CD4-positive, alpha-beta T cell (primary cell): ENCODE measurements at regions not wholly inside any gene's neighbourhood (a gene's known extent, or its start where the extent isn't known, plus 50 kb on each side); places are given as distances from the start of the nearest gene placed in this dataset.
"Not testable (repeated sequence)": the region's sequence is repeated elsewhere in the genome, so short reads cannot be mapped to it uniquely, and the experiment has no call there.

Source experiments
- ATAC-seq: fragments of 200-7000 bp; cut with Tn5 transposase; one replicate; pipeline ENCODE4 v1.10.0; 2022; ENCODE audit warnings: mild to moderate bottlenecking; ENCODE audit not compliant: poor library complexity
- CTCF ChIA-PET: fragments of 350-600 bp; sonication (Branson Sonifier 250); formaldehyde crosslinking; loops from one replicate; lab custom pipeline; 2021; ENCODE audit warnings: antibody characterized with exemption, inconsistent platforms; lab: Charles Lee
- POLR2A ChIA-PET: fragments of 350-600 bp; sonication (Branson Sonifier 250); formaldehyde crosslinking; loops from one replicate; lab custom pipeline; 2021; ENCODE audit warnings: antibody characterized with exemption, inconsistent platforms; lab: Charles Lee
- DNase-seq, 14 experiments: peaks; one replicate each; pipeline ENCODE4 v3.0.0-alpha.2; 2013 to 2020; ENCODE audit warnings: mixed read lengths in 2 of 14
- H3K27ac ChIP-seq, 2 donors: one replicate each; pipeline versions ENCODE4 v1.5.1 to v1.7.0; 2013; ENCODE audit warnings: low read length in 2 of 2, low read depth in 1 of 2, mild to moderate bottlenecking in 1 of 2
- H3K27me3 ChIP-seq, 2 experiments: 1 replicate in 1 of 2; 2 replicates in 1 of 2; pipeline versions ENCODE4 v1.6.1 to v1.7.0; 2013; ENCODE audit warnings: low read length in 2 of 2, control low read depth in 1 of 2, mild to moderate bottlenecking in 1 of 2, moderate library complexity in 1 of 2; ENCODE audit not compliant: insufficient read depth in 2 of 2, control insufficient read depth in 1 of 2
- H3K36me3 ChIP-seq: one replicate; pipeline ENCODE4 v1.6.1; 2013; ENCODE audit warnings: low read length, control low read depth; ENCODE audit not compliant: insufficient read depth
- H3K4me1 ChIP-seq: one replicate; pipeline ENCODE4 v1.6.1; 2013; ENCODE audit warnings: low read length, control low read depth; ENCODE audit not compliant: insufficient read depth
- H3K4me3 ChIP-seq: one replicate; pipeline ENCODE4 v1.5.1; 2013; ENCODE audit warnings: mild to moderate bottlenecking, low read length, moderate library complexity
- H3K9me3 ChIP-seq, 2 experiments: 1 replicate in 1 of 2; 2 replicates in 1 of 2; pipeline versions ENCODE4 v1.6.1 to v1.7.0; 2013; ENCODE audit warnings: low read length in 2 of 2, mild to moderate bottlenecking in 2 of 2, control low read depth in 1 of 2, moderate library complexity in 1 of 2; ENCODE audit not compliant: control insufficient read depth in 1 of 2, insufficient read depth in 1 of 2
- H3K27ac Mint-ChIP-seq: one replicate; pipeline ENCODE4 v1.8.0; 2020; ENCODE audit warnings: mixed read lengths
- H3K27me3 Mint-ChIP-seq: one replicate; pipeline ENCODE4 v1.8.0; 2021; ENCODE audit warnings: mixed read lengths
- H3K36me3 Mint-ChIP-seq: one replicate; pipeline ENCODE4 v1.8.0; 2021; ENCODE audit warnings: low read depth, mixed read lengths
- H3K4me1 Mint-ChIP-seq: one replicate; pipeline ENCODE4 v1.8.0; 2021; ENCODE audit warnings: low read depth, mixed read lengths
- H3K4me3 Mint-ChIP-seq: one replicate; pipeline ENCODE4 v1.8.0; 2020; ENCODE audit warnings: mild to moderate bottlenecking, mixed read lengths
- H3K9me3 Mint-ChIP-seq: one replicate; pipeline ENCODE4 v1.8.0; 2020; ENCODE audit warnings: mixed read lengths
- intact Hi-C, 2 experiments: fragments of 100-400 bp; cut with DNase I in 1 of 2; cut with micrococcal nuclease in 1 of 2; formaldehyde crosslinking; loops; one replicate each; pipeline versions ENCODE4 v1.15.1 to v1.9.0; 2023 to 2025; cut with DNase I, micrococcal nuclease
- TF ChIP-seq, protein P1 (sequence below): fragments of 200-600 bp; IDR thresholded peaks from one replicate; pipeline ENCODE4 v1.8.0; 2022; ENCODE audit warnings: antibody characterized with exemption, mild to moderate bottlenecking

DNA sequence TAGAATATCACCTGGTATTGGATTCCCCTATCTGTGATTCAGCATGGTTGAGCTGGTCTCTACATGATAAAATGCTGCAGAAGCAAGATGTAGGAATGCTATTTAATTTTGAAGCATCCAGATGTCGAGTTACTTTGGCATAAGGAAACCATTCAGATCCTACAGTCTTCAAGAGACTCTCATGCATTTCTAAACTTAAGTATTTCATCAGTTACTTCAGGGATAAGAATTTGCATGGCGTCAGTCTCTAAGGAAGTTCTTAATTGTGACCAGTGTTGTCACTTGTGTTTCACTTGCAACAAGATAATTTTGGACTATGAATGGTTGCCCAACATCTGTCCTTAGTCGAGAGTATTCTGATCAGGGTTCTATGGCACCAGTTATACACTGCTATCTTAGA is 192.4 kb downstream of the CCNG2 start:
- Mint-ChIP-seq H3K9me3 (no peaks in the 10 kb centered on the region), H3K27ac (no peak overlapping the region), H3K4me1 (no peaks in the 10 kb centered on the region), H3K36me3 (no peaks in the 10 kb centered on the region), H3K27me3 (peaks cover 7% of the 10 kb centered on the region), H3K4me3 (no peak overlapping the region)
- ATAC-seq (no peak), DNase-seq (no peak)
- intact Hi-C loops, result no loop called here
- ChIA-PET CTCF (no interaction called here), POLR2A (no interaction called here)
- Histone ChIP-seq H3K27me3 (peaks cover 0 to 5% of the 10 kb centered on the region in 2 experiments), H3K36me3 (no peaks in the 10 kb centered on the region), H3K27ac (no peak overlapping the region), H3K4me1 (no peaks in the 10 kb centered on the region), H3K4me3 (no peak overlapping the region), H3K9me3 (no peaks in the 10 kb centered on the region)
- TF ChIP-seq, protein P1, sequence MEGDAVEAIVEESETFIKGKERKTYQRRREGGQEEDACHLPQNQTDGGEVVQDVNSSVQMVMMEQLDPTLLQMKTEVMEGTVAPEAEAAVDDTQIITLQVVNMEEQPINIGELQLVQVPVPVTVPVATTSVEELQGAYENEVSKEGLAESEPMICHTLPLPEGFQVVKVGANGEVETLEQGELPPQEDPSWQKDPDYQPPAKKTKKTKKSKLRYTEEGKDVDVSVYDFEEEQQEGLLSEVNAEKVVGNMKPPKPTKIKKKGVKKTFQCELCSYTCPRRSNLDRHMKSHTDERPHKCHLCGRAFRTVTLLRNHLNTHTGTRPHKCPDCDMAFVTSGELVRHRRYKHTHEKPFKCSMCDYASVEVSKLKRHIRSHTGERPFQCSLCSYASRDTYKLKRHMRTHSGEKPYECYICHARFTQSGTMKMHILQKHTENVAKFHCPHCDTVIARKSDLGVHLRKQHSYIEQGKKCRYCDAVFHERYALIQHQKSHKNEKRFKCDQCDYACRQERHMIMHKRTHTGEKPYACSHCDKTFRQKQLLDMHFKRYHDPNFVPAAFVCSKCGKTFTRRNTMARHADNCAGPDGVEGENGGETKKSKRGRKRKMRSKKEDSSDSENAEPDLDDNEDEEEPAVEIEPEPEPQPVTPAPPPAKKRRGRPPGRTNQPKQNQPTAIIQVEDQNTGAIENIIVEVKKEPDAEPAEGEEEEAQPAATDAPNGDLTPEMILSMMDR, result no peak

DNA sequence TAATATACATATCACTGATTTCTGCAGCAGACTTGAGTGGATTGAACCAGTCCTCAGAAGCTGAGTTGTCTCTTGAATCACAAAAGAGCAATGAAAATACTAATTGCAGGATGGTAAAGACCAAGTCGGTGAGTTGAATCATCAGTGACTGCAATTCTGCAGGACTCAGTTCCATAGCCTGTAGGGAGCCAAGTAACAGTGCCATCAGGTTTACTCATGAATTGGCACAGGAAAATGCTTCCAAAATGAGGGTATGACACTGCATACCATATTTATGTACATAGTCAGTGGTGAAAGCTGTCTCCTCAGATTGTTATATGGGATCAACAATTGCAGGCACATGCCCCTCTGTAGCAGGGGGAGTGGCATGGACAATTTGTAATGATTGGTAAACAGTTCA is 192.8 kb downstream of the CCNG2 start:
- H3K9me3 Mint-ChIP-seq, result no peaks in the 10 kb centered on the region
- DNase-seq (no peak), ATAC-seq (no peak)
- Histone ChIP-seq H3K4me3 (no peak overlapping the region), H3K27me3 (peaks cover 0 to 5% of the 10 kb centered on the region in 2 experiments), H3K36me3 (no peaks in the 10 kb centered on the region), H3K27ac (no peak overlapping the region), H3K9me3 (no peaks in the 10 kb centered on the region), H3K4me1 (no peaks in the 10 kb centered on the region)
- no peaks in the 10 kb centered on the region for H3K4me1 Mint-ChIP-seq
- peaks cover 7% of the 10 kb centered on the region for H3K27me3 Mint-ChIP-seq
- ChIA-PET POLR2A (no interaction called here), CTCF (no interaction called here)
- H3K4me3 Mint-ChIP-seq, result no peak overlapping the region
- H3K27ac Mint-ChIP-seq, result no peak overlapping the region
- TF ChIP-seq, protein P1, result no peak
- intact Hi-C loops, result no loop called here
- H3K36me3 Mint-ChIP-seq, result no peaks in the 10 kb centered on the region

DNA sequence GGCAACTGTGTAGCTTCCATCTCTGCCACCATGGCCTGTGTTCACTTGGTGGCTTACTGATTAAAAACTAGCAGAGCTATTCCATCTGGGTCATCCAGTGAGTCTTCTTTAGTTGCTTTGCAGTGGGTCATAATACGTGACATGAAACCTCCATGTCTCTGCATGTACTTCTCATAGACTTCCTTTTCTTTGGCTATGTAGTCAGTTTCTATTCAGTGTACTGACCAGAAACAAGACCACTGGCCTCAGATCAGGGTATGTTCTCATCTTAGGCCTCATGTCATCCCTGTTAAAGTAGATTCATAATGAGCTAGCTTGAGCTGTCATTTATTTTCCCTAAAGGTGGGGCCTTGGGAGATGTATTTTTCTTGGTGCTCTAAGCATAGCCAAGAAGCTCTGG is 195.2 kb downstream of the CCNG2 start:
- no peak overlapping the region for H3K27ac Mint-ChIP-seq

DNA sequence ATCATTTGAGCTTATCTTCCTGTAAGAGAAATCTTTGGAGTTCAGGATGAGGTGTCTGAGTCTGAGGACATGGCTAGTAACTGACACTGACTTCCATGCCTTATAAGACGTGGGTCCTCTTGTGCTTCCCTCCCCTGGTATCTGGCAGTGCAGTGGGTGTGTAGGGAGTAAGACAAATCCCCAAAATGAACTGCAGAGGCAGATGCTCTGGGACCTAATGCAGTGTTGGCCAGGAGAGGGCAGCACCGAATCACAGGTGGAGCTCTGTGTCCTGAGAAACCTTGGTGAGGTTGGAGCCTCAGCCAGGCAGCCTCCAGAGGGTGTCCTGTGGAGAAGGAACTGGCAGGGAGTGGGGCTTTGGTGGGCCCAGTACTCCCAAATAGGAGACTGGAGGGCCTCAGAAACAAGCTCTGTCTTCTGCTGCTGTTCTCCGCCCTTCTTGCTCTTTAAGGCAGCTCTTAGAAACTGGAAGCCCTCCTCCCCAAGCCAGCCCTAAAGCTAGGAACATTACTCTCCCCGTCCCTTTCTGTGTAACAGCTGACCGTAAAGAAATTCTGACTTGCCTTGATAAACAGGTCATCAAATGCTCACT is 196.8 kb downstream of the CCNG2 start:
- intact Hi-C loops, H3K4me3 Mint-ChIP-seq, H3K9me3 Mint-ChIP-seq, H3K27me3 ChIP-seq, H3K27ac ChIP-seq, H3K27ac Mint-ChIP-seq, CTCF ChIA-PET, H3K9me3 ChIP-seq, ATAC-seq, POLR2A ChIA-PET, DNase-seq, H3K27me3 Mint-ChIP-seq, H3K36me3 Mint-ChIP-seq, H3K4me3 ChIP-seq, H3K4me1 ChIP-seq, H3K4me1 Mint-ChIP-seq, H3K36me3 ChIP-seq: not testable (repeated sequence)

More for the DNA sequence above, 195.2 kb downstream of the CCNG2 start:
- intact Hi-C loops, result no loop called here
- no peak for ATAC-seq
- H3K36me3 ChIP-seq, result no peaks in the 10 kb centered on the region
- ChIA-PET CTCF (no interaction called here), POLR2A (no interaction called here)
- no peak overlapping the region for H3K4me3 ChIP-seq
- no peaks in the 10 kb centered on the region for H3K27me3 ChIP-seq
- DNase-seq, result no peak
- Mint-ChIP-seq H3K27me3 (no peaks in the 10 kb centered on the region), H3K9me3 (no peaks in the 10 kb centered on the region), H3K36me3 (no peaks in the 10 kb centered on the region), H3K4me1 (no peaks in the 10 kb centered on the region), H3K4me3 (no peak overlapping the region)
- no peaks in the 10 kb centered on the region for H3K4me1 ChIP-seq
- no peaks in the 10 kb centered on the region for H3K9me3 ChIP-seq
- TF ChIP-seq, protein P1, result no peak
- no peak overlapping the region for H3K27ac ChIP-seq
